NCI-H2227 treated with DMSO at 0.1 percent for 48 hours (cell line): ENCODE measurements at regions not wholly inside any gene's neighbourhood (a gene's known extent, or its start where the extent isn't known, plus 50 kb on each side); places are given as distances from the start of the nearest gene placed in this dataset.

Experiments used
- DNase-seq: peaks from one replicate; lab custom pipeline; 2025; lab: John Stamatoyannopoulos, UW

DNA sequence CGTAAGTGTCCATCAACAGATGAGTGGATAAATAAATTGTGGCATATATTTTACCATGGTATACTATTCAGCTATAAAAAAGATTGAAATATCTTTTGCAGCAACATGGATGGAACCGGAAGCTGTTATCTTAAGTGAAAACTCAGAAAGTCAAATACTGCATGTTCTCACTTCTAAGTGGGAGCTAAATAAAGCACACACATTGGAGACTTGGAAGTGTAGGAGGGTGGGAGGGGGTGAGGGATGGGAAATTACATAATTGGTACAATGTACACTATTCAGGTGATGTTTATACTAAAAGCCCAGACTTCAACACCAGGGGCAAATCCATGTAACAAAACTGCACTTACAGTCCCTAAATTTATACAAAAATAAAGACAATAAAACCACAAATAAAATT, 72.6 kb upstream of the SPRY1 start:
- no peak for DNase-seq

DNA sequence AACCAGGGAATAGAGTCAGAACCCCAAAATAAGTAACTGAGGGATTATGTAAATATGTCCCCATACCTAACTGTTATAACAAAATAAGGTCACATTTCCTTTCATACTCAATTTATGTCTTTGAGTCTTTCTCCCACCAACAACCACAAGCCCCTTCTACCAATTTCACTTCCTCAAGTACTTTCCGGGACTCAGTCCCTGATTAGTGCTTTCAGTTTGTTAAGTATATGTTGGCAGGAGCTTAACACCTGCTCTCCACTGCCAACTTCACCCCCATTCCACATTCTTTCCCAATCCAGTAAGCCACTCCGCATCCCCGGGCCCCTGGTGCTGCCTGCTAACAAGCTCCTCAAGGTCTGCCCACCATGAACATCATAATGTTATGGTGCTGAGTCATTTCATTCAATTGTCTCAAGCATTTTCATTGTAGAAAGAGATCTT, 71.3 kb upstream of the SPRY1 start:
- DNase-seq: no peak

DNA sequence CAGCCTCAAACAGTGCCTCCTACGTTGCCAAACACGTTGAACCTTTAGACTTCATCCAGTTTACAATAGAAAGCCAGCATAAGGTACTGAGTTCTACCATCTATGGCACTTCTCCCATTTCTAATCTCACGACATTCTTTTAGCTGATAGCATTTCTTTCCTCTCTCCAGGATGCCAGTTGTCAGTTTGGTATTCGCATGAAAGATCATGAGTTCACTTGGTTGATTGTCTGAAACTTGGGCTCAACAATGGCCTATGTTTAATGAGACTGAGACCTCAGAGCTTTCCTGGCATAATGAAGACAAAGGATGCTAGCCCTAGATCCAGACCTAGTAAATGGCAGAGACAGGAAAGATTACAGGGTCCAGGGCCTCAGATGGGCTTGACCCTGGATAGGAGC, 69.2 kb upstream of the SPRY1 start:
- no peak for DNase-seq

DNA sequence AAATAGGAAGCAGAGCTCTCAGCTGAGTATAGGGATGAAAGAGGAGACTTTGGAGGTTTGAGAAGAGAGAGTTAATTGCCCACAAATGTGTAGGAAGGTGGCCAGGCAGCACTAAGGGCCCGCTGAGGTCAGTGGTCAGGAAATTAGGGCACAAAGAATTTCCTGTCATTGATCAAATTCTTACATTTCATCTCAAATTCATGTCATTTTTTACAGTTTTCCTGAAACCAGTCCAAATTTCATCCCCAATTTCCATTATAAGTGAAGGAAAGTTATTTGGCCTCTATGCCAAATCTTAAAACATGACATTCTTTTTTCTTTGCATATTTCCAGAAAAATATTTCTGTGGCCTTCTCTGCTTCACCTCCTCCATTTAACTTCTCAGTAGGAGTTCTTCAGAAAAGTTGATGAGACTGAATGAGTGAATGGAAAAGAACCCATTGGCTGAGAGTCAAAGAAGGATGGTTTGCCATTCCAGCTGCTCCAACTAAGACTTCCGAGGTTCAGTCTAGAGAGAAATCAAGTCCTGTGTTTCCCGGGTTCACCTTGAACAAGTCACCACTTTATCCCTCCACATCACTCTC, 68.7 kb upstream of the SPRY1 start:
- no peak for DNase-seq

DNA sequence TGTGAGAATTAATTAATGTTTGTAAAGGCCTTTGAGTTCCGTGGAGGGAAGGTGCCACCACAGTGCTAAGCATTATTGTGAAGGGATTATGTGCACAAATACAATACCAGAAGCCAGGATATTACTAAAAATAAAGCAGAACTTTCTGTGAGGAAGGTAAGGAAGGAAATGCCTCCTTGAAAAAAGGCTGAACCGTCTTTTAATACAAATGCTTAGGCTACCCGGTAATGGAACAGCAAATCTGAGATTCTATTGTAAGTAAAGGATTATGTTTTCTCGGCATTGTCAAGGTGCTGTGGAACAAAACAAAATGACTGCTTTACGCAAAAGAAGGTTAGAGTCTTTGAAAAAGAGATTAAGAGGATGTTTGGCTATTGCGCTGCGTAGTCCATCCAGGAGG, 57.9 kb upstream of the SPRY1 start:
- no peak for DNase-seq

DNA sequence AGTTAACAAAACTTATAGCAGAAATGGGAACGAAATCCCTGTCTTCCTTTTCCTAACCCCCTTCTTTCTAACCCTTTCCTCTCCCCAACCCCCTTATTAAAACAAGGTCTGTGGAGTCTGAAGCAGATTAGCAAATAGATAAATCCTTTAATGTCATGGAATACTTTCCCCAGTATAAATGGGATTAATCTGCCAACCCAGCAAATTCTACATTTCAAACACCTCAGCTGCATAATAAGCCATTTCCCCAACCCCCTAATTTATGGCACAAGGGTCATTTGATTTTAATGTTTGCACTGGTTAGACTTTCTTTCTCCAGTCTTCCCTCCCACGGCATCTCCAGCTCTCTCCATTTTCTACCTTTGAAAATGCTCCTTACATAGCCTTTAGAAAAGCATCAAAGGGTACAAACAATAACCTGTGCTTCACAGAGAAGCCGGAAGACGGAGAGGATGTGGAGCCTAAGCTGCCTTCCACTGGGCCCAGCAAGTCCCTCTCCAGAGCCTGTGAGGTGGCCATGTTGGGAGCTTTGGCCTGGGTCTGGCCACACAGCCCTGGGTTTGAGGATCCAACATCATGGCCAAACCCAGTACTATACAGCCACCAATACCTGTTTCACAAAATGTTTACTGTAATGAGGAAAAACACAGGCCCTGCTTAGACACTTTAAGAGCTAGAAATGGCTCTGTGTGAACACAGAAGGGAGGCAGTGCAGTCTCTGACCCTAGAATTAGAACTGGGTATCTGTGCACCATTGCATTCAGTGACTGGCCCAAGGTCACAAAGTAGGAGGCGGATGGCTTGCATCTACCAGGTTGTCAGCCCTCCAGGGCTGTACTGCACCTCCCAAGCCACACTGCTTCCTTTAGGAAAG, 56.9 kb upstream of the SPRY1 start:
- peak; percentile 37 for DNase-seq

DNA sequence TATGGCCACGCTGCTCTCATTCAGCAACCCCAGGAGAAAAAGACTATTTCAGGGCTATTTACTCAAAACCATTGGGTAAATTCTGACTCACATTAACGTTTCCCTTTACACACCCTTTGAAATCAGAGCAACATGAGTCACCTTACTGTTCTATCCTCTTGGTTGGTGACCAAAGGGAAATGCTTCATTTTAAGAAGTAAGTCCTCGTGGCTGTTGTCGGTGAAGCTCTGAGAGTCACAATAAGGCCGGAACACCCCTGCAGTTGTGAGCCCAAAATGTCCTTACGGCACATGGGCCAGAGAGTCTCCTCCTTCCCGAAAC, 56.3 kb upstream of the SPRY1 start:
- no peak for DNase-seq

DNA sequence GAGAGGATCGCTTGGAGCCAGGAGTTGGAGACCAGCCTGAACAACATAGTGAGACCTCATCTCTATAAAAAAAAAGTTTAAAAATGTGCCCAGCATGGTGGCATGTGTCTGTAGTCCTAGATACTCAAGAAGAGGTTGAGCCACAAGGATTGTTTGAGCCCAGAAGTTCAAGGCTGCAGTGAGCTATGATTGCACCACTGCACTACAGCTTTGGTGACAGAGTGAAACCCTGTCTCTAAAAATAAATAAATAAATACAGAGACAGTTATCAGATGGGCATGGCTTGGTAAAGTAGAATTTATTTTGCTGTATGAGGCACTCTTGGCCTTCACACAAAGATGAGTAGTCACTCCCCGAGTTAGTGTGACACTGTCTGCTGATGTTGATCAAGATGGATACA, 54.1 kb upstream of the SPRY1 start:
- no peak for DNase-seq

DNA sequence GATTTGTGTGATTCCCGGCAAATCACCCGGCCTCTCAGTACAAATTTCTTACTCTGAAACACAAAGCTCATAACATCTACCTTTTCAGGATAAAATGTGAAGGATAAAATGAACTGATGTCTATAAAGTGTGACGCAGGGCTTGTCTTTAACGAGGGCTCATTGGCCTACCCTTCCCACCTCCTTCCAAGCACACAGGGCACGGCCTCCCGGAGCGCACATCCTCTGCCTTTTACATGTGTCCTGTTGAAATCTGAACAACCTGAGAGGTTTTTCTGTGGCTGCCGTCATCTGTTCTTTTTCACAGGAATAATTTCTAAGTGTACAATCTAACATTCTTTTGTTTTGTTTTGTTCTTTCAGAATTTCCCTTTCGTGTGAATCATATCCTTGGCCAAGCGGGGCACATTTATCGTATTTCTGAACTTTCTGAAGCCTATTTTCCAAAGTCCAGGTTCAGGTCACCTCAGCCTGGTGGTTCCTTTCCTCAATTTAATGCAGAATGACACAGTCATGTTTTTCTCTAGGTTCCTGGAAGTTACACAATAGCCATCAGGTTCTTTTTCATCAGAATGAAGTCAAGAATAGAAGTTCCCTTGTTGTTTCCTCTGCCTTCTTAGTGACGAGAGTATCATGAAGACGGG, 53.1 kb upstream of the SPRY1 start:
- DNase-seq: no peak

DNA sequence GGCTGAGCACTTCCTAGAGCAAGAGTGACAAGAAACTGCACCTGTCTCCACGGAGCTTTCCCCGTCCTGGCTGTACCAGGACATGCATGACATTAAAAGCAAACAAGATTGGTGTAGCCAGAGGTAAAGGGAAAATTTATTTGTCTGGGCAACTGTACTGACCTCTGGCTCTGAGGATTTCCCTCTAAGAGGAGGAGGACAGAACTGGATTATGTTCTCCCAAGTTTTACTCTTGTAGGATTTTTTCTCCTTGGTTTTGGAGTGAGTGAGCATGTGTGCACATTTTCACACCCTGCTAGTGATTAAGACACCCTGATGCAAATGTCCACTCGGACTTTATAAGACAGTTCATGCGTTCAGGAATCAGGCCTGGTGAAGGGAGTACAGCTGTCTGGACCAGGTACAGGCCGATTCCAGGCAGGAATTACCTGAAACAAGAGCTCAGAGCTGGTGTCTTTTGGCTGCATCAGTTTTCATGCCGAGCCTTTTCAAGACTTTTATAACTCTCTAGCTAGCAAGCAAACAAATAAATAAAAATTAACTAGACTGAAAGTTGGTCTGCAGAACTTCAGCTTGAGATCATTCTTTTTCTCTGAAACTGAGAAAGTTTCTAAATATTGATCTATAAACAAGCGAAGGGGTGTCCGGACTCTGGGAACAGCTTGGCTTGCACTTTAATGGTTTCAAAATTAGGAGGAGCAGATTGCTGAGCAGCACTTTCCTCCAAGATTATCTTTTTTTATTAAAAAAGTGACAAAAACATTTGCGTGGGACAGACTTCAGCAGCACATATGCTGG, 51.3 kb upstream of the SPRY1 start:
- DNase-seq: no peak

DNA sequence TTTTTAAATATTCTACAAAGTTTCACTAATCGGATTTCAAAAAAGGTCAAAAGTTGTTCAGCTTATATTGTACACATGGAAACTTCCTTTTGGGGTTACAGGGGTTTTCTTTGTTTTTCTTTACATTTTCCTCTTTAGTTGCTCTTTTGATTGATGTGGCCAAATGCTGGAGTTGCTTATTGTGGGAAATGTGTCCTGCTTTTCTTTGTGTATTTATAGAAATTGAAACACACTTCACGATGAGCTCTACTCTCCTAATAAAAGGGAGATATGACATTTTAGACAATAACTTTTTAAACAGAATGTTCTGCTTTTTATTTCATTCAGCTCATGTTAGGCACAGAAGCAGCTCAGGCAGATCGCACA, 50.7 kb upstream of the SPRY1 start:
- DNase-seq: no peak

DNA sequence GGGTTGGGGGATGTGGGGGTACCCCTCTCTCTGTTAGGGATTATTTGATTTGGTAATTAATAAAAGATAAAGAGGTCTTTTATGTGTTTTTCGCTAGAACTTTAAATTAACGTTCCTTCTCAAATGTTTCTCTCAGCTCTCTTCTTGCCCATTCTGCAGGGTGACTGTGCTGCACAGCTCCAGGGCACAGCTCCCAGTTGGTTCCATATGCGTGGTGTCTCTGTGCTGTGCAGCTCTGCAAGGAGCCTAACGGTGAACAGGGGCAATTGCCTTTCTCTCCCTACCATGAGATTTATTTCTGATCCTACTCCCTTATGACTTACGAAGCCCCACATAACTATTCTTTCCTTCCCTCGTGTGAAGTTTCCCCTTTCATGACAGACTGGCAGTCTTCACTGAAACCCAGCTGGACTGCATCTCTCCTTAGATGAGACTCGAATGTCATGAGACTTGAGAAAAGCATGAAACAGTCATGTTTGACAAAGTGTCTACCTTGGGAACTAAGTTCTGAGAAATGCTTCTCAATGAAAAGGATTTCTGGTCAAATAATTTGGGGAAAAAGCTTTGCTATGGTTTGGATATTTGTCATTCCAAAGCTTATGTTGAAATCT, 50.2 kb upstream of the SPRY1 start:
- no peak for DNase-seq
